Prostate gland (tissue), 1 donor: ENCODE measurements at regions not wholly inside any gene's neighbourhood (a gene's known extent, or its start where the extent isn't known, plus 50 kb on each side); places are given as distances from the start of the nearest gene placed in this dataset.

Experiments
- POLR2A ChIP-seq: fragments of 450-650 bp; IDR thresholded peaks from one replicate; pipeline ENCODE4 v1.6.1; 2016; ENCODE audit warnings: antibody characterized with exemption, mild to moderate bottlenecking
- POLR2AphosphoS5 ChIP-seq: sonication (generic); formaldehyde crosslinking; IDR thresholded peaks from one replicate; pipeline ENCODE4 v1.6.1; 2017; ENCODE audit warnings: antibody characterized with exemption

- TF ChIP-seq POLR2A = no peak
- no peak for TF ChIP-seq POLR2AphosphoS5
Measured at GRCh38 chr18:77967791-77968190, 718.1 kb downstream of the GALR1 start.
